ENCODE measurements at regions not wholly inside any gene's neighbourhood (a gene's known extent, or its start where the extent isn't known, plus 50 kb on each side); places are given as distances from the start of the nearest gene placed in this dataset.
A peak's percentile ranks its signal among the peaks of the same experiment; 100 is the strongest.

- H3K9me3 ChIP-seq = peaks cover 0 to 3% (median 0%) of the 10 kb centered on the region in 4 donors
- intact Hi-C loops (cut with DNase I) = no loop called here
- no peaks in the 10 kb centered on the region for H3K4me1 ChIP-seq
- no peaks in the 10 kb centered on the region for H3K27me3 ChIP-seq
- no peak overlapping the region for H3K4me3 ChIP-seq
- TF ChIP-seq POLR2AphosphoS5 (IDR thresholded peaks at IDR 0.05) = no peak
- no peak for DNase-seq (ENCODE audit: extremely low spot score)
- no peaks in the 10 kb centered on the region for H3K36me3 ChIP-seq
- H3K27ac ChIP-seq (replicated peaks in 1 of 4) = no peak overlapping the region
- 34% methylated on average over 1 of the region's 1 CpG for whole genome bisulfite sequencing
Observed at GRCh38 chr2:153354377-153354776, 124.2 kb downstream of the RPRM start.

- no peak overlapping the region for H3K27ac ChIP-seq (replicated peaks in 1 of 4)
- TF ChIP-seq EP300 (IDR thresholded peaks at IDR 0.05) (no peak), POLR2AphosphoS5 (IDR thresholded peaks at IDR 0.05) (no peak), POLR2A (IDR thresholded peaks at IDR 0.05; ENCODE audit: low read depth) (no peak)
- TF ChIP-seq, protein P1, sequence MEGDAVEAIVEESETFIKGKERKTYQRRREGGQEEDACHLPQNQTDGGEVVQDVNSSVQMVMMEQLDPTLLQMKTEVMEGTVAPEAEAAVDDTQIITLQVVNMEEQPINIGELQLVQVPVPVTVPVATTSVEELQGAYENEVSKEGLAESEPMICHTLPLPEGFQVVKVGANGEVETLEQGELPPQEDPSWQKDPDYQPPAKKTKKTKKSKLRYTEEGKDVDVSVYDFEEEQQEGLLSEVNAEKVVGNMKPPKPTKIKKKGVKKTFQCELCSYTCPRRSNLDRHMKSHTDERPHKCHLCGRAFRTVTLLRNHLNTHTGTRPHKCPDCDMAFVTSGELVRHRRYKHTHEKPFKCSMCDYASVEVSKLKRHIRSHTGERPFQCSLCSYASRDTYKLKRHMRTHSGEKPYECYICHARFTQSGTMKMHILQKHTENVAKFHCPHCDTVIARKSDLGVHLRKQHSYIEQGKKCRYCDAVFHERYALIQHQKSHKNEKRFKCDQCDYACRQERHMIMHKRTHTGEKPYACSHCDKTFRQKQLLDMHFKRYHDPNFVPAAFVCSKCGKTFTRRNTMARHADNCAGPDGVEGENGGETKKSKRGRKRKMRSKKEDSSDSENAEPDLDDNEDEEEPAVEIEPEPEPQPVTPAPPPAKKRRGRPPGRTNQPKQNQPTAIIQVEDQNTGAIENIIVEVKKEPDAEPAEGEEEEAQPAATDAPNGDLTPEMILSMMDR (IDR thresholded peaks at IDR 0.05) = no peak
- intact Hi-C loops (cut with DNase I) = no loop called here
- 89% methylated on average over 4 of the region's 4 CpGs for WGBS
- no peak for DNase-seq (ENCODE audit: extremely low spot score)
- H3K27me3 ChIP-seq = no peaks in the 10 kb centered on the region
- peaks cover 0 to 3% (median 0%) of the 10 kb centered on the region in 4 donors for H3K9me3 ChIP-seq
- H3K4me1 ChIP-seq = no peaks in the 10 kb centered on the region
- no peaks in the 10 kb centered on the region for H3K36me3 ChIP-seq
- H3K4me3 ChIP-seq = no peak overlapping the region
Observed at GRCh38 chr2:153349603-153350002, 129.0 kb downstream of the RPRM start.

GRCh38 chr2:153347818-153348495 is 130.6 kb downstream of the RPRM start:
- Histone ChIP-seq H3K9me3 (peaks cover 0 to 3% (median 0%) of the 10 kb centered on the region in 4 donors), H3K36me3 (no peaks in the 10 kb centered on the region), H3K27ac (replicated peaks in 1 of 4) (no peak overlapping the region), H3K27me3 (no peaks in the 10 kb centered on the region), H3K4me1 (no peaks in the 10 kb centered on the region), H3K4me3 (no peak overlapping the region)
- 38% methylated on average over 2 of the region's 2 CpGs for WGBS
- no peak for DNase-seq (ENCODE audit: extremely low spot score)
- TF ChIP-seq EP300 (IDR thresholded peaks at IDR 0.05) (no peak), POLR2A (IDR thresholded peaks at IDR 0.05; ENCODE audit: low read depth) (no peak), POLR2AphosphoS5 (IDR thresholded peaks at IDR 0.05) (no peak)
- TF ChIP-seq, protein P1 (IDR thresholded peaks at IDR 0.05) = no peak
- intact Hi-C loops (cut with DNase I) = no loop called here

- no peaks in the 10 kb centered on the region for H3K27me3 ChIP-seq
- intact Hi-C loops (cut with DNase I) = no loop called here
- peaks cover 0 to 3% (median 0%) of the 10 kb centered on the region in 4 donors for H3K9me3 ChIP-seq
- H3K36me3 ChIP-seq = no peaks in the 10 kb centered on the region
- peaks cover 0 to 15% (median 2%) of the 10 kb centered on the region in 4 donors for H3K4me1 ChIP-seq
- DNase-seq (ENCODE audit: extremely low spot score) = no peak
- H3K27ac ChIP-seq (replicated peaks in 1 of 4) = peak overlapping the region; percentile 15 to 60 (median 32)
- TF ChIP-seq, protein P1 (IDR thresholded peaks at IDR 0.05) = no peak
- peak in 1 of 2 donors; percentile 27 for TF ChIP-seq POLR2AphosphoS5 (IDR thresholded peaks at IDR 0.05)
- no peak overlapping the region for H3K4me3 ChIP-seq
Observed at GRCh38 chr2:153320879-153321278, 157.7 kb downstream of the RPRM start.

GRCh38 chr2:153311432-153311831 is 167.1 kb downstream of the RPRM start:
- no peak for DNase-seq (ENCODE audit: extremely low spot score)
- Histone ChIP-seq H3K9me3 (no peaks in the 10 kb centered on the region), H3K27ac (replicated peaks in 1 of 4) (no peak overlapping the region), H3K27me3 (no peaks in the 10 kb centered on the region), H3K4me1 (no peaks in the 10 kb centered on the region), H3K36me3 (no peaks in the 10 kb centered on the region), H3K4me3 (no peak overlapping the region)
- TF ChIP-seq, protein P1 (IDR thresholded peaks at IDR 0.05) = no peak
- TF ChIP-seq POLR2AphosphoS5 (IDR thresholded peaks at IDR 0.05) = no peak
- TF ChIP-seq EP300 (IDR thresholded peaks at IDR 0.05) = no peak
- TF ChIP-seq POLR2A (IDR thresholded peaks at IDR 0.05; ENCODE audit: low read depth) = no peak
- intact Hi-C loops (cut with DNase I) = no loop called here
- WGBS = 34% methylated on average over 8 of the region's 8 CpGs
